HG03060 (cell line): ENCODE measurements at regions not wholly inside any gene's neighbourhood (a gene's known extent, or its start where the extent isn't known, plus 50 kb on each side); places are given as distances from the start of the nearest gene placed in this dataset.
"Not testable (repeated sequence)": the region's sequence is repeated elsewhere in the genome, so short reads cannot be mapped to it uniquely, and the experiment has no call there.

Experiments used
- ATAC-seq: cut with Tn5 transposase; IDR thresholded peaks from one replicate; pipeline ENCODE4 v1.9.1; 2021; ENCODE audit warnings: low read depth, moderate number of reproducible peaks; ENCODE audit not compliant: unreplicated experiment

DNA sequence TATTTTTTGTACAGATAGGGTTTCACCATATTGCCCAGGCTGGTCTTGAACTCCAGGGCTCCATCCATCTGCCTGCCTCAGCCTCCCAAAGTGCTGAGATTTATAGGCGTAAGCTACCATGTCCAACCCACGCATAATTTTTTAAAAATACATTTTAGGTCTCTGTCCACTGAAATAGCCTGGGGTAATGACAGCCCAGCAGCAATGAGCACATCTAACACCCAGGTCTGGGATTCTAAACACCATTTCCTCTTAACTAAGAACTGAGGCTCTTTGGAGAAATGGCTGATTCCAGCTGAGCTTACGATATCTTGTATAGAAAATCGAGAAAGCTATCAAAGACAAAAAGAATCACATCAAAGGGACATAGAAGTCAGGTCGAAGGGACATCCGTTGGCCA is 245.3 kb downstream of the PARN start:
- no peak for ATAC-seq

DNA sequence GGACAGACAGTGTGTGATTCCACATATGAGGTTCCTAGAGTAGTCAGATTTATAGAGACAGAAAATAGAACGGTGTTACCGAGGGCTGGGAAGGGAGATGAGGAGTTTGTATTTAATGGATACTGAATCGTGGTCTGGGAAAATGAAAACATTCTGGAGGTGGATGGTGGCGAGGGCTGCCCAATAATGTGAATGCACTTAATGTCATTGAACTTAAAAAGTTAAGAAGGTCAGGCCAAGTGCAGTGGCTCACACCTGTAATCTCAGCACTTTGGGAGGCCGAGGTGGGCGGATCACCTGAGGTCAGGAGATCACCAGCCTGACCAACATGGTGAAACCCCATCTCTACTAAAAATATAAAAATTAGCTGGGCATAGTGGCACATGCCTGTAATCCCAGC is 246.2 kb downstream of the PARN start:
- ATAC-seq, result not testable (repeated sequence)

DNA sequence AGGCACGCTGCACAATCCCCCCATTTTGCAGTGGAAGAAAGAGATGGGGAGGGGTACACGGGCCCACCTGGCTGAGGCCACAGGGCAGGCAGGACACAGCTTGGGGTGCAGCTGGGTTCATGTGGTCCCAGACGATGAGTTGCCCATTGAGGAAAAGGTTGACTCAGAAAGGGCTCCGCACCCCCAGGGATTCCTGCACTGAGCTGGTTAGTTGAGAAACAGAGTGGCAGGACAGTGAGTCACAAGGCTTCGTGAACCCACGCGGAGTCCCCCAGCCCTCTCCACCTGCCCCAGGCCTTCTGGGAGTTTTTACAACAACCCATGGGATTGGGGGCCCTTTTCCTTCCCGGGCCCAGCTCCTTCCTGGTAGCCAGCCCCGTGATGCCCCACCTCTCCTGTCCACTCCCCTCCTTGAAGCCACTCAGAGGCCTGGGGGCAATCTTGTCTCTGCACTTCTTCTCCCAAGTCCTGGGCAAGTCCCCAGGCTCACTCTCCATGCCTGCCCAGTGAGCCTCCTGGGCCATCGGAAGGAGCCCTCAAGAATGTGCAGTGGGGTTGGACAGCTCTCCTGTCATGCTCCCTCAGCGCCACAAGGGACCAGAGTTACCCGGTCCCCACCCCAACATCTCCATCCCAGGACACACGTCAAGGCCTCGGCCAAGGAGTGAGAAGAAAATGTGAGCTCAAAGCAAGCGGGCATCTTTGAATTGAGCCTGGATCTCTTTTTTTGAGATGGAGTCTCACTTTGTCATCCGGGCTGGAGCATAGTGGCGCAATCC is 251.2 kb downstream of the PARN start:
- no peak for ATAC-seq

DNA sequence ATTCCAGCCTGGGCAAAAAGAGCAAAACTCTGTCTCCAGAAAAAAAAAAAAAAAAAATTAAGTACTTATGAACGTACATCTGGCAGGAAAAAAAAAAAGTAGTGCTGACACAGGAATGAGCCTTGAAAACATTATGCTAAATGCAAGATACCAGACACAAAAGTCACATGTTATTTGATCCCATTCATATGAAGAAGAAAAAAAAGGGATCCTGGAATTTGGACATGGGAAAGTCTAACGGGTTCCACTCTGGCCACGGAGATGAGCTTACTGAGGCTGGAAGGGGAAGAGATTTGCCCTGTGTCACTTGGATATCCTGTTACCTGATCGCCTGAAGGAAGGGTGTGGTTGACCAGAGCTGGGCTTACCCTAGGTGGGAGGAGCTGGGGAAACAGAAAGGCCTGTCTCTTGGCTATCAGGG is 251.9 kb downstream of the PARN start:
- no peak for ATAC-seq

DNA sequence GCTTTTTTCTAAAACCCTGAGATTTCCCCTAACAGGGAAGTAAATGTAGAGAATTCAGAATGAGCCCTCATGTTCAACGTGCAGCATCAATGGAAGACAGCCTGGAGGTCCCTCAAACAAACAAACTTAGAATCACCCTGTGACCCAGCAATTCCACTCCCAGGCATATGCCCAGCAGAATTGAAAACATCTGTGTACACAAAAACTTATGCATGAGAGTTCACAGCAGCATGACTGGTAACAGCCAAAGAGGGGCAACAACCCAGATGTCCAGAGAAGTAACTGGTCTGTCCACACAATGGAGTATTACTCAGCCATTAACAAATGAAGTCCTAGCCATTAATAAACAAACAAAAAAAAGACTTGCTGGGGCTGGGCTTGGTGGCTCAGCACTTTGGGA is 252.7 kb downstream of the PARN start:
- no peak for ATAC-seq

DNA sequence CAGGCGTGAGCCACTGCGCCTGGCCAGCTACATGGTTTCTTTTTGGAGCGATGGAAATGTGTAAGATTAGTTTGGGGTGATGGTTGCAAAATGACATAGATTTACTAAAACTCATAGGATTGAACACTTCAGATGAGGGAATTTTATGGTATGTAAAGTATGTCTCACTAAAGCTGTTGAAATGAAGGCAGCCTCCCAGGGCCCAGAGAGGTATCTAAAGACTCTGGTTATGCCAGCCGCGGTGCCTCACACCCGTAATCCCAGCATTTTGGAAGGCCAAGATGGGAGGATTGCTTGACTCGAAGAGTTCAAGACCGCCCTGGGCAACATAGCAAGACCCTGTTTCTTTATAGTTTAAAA is 254.9 kb downstream of the PARN start:
- no peak for ATAC-seq

DNA sequence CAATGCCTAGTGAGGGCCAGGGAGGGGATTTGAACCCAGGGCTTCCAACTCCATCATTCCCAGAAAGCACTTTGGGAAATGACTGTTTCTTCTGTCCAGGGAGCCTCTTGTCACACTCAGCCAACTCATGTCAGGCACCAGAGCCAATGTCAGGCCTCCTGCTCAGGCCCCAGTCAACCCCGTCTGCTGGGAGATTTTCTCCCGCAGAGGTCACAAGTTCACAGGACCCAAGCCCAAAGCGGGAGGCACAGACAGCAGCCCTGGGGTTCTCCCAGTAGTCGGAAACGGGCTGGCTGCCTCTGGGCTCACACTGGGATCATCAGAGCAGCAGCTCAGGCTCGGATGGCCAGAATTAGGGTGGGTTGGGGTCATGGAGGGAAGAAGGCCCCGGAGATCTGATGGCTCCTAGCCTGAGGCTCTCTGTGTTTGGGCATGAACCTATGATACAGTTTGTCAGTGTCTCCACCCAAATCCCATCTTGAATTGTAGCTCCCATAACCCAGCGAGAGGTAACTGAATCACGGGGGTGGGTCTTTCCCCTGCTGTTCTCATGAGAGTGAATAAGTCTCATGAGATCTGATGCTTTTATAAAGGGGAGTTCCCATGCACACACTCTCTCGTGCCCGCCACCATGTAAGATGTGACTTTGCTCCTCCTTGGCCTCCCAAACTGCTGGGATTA is 255.5 kb downstream of the PARN start:
- ATAC-seq, result no peak

DNA sequence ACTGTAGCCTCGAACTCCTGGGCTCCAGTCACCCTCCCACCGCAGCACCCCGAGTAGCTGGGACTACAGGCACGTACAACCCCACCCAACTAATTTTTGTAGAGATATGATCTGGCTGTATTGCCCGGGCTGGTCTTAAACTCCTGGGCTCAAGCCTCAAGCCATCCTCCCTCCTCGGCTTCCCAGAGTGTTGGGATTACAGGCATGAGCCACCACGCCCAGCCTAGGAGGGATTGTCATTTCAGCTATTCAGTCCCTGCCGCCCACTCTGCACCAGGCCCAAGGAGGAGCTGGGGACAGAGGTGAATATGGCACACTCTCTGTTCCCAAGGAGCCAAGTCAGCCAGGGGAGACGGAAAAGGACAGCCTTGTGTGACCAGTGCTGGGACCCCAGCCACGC is 256.2 kb downstream of the PARN start:
- no peak for ATAC-seq

DNA sequence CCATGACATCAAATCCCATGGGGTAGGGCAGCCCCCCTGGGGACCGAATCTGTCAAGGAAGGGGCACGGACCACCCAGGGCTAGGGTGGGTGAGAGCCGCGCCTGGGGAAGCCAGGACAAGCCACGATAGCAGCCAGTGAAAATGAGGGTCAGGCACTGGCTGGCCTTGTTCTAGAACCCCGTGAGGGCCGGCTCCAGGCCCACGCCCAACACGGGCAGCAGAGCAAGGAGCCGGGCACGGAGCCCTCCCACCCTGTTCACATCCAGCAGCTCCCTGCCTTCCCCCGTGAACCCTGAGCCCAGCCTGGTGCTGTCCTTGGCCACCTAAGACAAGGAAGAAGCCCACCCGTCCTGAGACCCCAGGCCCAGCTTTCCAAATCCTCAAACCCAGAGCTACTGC is 256.7 kb downstream of the PARN start:
- no peak for ATAC-seq

DNA sequence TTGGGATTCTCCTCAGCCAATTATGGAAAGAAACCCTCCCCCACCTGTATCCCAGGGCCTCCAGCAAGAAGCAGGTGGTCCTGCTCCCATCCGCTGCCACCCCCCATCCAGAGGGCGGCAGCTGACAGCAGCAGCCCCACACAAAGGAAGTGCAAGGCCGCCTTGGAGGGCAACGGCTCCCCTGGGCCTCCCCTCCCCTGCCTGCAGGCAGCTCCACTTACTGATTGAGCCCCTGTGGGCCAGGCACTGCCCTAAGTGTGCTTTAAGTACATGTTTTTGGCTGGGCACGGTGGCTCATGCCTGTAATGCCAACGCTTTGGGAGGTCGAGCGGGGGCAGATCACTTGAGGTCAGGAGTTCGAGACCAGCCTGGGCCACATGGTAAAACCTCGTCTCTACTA is 257.6 kb downstream of the PARN start:
- ATAC-seq, result no peak

DNA sequence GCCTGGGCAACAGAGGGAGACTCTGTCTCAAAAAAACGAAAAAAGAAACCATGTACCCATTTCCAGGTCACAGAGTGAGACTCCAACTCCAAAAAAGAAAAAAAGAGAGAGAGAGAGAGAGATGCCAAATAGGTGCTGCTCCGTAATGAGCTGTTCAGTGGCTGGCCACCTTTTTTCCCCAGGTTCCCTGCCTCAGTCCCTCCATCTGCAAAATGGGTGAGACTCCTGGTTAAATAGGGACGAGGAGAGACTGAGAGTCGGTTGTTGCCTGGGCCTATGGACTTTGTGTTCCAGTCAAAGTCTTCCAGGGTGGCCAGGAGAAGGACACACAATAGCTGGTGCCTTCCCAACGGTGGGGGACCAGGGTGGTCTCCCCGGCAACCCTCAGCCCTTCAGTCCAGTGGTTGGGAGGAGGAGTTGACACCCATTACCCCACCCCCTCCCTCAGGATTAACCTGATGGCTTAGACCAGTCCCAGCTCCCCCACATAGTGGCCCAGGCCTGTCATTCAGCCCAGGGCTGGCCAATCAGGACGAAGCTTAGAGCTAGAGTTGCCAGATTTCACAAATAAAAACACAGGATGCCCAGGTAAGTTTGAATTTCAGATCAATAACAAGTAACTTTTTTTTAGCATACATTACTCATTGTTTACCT is 258.2 kb downstream of the PARN start:
- no peak for ATAC-seq

DNA sequence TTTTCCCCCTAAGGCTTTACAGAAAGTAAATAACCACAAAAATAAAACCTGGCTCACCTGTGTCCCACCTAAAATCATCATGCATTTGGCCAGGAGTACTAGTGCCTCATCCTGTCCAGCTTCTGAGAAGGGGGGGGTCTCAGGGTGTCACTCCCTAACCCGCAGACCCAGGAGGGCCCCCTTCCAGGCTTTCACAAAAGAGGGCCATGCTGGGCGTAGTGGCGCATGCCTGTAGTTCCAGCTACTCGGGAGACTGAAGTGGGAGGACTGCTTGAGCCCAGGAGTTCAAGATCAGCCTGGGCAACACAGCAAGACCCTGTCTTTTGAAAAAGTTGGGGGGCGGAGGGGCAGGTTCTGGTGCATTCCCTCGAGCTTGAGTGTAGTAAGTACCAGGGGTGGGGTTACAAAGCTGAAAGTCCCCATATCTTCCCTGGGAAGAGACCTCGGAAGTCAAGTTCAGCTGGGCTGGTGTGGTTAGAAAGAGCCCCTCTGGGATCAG is 259.3 kb downstream of the PARN start:
- ATAC-seq, result no peak

DNA sequence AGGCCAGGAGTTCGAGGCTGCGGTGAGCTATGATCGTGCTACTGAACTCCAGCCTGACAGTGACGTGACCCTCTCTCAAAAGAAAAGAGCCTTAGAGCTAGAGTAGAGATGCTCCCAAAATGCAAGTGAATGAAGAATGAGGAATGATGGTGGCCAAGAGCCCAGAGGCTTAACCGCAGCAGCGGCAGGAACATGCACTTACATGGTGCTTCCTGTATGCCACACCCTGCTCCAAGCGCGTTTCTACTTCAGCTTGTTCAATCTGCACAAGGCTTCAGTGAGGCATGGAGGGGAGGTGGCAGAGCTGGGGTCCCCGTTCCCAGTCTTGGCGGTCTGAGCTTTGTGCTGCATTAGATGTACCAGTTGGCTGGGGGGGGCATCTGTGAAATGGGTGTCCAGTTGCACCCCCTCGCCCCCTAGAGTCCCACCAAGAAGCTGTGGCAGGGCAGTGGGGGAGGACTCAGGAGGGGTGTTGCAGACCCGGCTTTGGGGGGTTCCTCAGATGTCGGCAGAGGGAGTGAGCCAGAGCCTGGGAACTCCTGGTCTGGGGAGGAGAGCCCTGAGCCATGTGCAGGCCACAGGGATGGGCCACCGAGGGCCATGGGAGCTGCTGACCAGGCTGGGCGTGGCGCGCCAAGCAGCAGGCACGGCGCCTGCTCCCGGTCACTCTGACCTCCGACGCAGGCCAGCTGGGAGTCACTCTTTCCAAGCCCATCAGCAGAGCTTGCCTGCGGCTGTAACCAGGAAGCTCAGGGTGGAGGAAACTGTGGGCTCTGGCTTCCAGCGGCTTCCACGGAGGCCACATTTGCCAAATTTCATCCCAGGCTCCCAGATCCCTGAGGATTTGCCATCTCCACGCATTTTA is 260.1 kb downstream of the PARN start:
- ATAC-seq, result no peak

DNA sequence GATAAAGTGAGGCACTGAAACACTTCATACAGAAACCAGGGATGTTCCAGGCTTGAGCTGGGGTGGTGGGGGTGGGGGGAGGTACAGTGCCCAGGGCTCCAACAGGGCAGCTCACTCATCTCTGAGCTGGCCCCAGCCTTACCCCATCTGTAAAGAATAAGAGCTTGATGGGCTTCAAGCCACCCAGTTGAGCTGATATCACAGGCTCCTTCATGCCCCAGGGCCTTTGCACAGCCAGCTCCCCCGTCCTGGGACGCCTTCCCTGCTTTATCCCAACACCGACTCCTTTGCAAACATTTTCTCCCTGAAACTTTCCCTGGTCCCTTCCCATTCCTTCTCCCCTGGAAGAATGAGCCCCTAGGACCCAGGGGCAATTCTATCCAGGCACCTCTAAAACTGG is 261.7 kb downstream of the PARN start:
- ATAC-seq, result no peak

DNA sequence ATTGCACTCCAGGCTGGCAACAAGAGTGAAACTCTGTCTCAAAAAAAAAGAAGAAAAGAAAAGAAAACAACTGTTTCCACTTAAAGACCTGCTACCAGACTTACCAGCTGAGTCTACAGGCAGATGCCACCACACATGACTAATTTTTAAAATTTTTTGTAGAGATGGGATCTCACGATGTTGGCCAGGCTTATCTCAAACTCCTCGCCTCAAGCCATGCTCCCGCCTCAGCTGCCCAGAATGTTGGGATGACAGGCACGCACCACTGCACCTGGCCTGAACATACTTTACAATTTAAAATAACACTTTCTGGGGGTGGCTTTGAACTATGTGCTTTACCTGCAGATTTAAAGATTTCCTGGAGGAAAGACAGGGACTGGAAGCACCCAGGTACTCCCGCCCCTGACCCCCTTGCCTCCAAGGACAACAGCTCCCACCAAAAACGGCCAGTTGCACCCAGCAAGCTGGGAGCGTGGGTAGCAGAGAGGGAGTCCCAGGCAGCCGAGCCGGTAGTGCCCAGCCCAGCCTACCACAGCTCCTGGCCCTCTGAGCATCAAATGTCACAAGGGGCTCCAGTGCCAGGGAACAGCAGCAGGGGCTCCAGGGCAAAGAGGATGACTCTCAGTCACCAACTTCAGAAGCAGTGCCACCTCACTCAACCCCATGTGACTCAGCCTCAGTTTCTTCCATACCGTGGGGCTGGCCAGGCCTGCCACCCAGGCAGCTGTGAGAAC is 262.9 kb downstream of the PARN start:
- ATAC-seq, result no peak

DNA sequence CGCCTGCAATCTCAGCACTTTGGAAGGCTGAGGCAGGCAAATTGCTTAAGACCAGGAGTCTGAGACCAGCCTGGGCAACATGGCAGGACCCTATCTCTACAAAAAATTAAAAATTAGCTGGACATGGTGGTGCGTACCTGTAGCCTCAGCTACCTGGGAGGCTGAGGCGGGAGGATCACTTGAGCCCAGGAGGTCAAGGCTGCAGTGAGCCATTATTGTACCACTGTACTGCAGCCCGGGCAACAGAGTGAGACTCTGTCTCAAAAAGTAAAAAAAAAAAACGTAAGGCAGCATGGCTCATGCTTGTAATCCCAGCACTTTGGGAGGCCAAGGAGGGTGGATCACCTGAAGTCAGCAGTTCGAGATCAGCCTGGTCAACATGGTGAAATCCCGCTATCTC is 263.6 kb downstream of the PARN start:
- no peak for ATAC-seq

DNA sequence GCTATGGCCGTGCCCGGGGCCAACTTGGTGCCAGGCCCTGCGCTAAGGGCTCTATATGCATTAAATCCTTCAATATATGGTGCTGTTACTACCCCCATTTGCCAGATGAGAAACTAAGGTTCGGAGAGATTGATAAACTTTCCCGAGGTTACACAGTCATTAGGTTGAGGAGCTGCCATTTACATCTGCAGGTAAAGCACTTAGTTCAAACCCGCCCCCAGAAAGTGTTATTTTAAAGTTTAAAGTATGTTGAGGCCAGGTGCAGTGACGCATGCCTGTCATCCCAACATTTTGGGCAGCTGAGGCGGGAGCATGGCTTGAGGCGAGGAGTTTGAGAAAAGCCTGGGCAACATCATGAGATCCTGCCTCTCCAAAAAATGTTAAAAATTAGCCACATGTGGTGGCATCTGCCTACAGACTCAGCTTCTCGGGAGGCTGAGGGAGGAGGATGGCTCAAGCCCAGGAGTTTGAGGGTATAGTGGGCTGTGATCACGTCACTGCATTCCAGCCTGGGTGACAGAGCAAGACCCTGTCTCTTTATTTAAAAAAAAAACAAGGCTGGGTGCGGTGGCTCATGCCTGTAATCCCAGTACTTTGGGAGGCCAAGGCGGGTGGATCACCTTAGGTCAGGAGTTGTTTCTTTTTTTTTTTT is 264.7 kb downstream of the PARN start:
- ATAC-seq, result no peak

DNA sequence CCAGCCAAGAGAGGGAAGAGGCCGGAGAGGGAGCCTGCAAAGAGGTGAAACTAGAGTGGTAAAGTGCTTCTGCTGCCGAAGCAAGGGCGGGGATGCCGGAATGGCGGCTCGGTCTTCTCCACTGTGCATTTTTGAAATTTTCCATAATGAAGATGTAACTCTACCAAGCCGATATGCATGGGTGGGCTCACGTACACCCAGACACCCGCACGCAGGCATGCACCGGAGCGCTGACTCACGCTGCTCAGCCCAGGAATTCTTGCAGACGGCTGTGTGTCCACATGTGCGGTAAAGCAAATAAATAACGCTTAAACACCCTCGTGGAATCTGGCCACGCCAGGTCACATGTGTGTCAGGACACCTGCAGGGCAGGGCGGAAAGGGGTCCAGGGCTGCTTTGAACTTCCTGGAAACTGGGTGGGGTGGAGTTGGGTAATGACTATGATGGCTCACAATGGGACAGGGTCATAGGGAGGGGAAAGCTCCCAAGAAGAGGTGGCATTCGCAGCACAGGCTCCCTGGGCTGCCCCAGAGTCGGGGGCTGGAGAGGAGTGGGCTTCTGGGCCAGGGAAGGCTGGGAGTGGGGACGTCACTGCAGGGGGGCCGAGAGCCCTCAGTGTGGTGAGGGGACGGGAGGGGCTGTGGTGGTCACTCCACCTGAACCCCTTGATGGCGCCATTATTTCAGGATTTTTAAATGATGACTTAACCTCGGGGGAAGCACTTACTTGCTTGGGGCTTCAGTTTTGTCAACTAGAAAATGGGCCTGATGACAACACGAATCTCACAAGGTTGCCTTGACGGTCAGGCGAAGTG is 265.5 kb downstream of the PARN start:
- no peak for ATAC-seq

DNA sequence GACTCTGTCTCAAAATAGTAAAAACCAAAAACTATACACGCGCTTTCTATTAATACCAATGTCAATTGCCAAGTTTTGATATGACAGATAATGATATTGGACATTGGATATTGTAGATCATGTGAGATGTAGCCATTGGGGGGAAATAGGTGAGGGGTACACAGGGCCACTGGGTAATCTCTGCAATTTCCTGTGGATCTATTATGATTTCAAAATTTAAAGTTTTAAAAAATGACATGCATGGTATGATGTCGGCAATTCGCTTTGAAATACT is 266.0 kb downstream of the PARN start:
- ATAC-seq, result no peak
